Fibroblast of lung (primary cell): ENCODE measurements at regions not wholly inside any gene's neighbourhood (a gene's known extent, or its start where the extent isn't known, plus 50 kb on each side); places are given as distances from the start of the nearest gene placed in this dataset.

Source experiments
- DNase-seq, 2 donors: peaks; one replicate each; pipeline versions ENCODE4 v3.0.0 to v3.0.0-alpha.2; 2010; ENCODE audit warnings: low read depth in 2 of 2
- H2AFZ ChIP-seq: 2 replicates; pipeline ENCODE4 v1.5.1; 2012; ENCODE audit warnings: low read length, control low read depth, inconsistent platforms
- H3K27ac ChIP-seq: 2 replicates; pipeline ENCODE4 v1.5.1; 2011; ENCODE audit warnings: low read length, control low read depth; ENCODE audit not compliant: insufficient read depth
- H3K27me3 ChIP-seq: 2 replicates; pipeline ENCODE4 v1.5.1; 2011; ENCODE audit warnings: mild to moderate bottlenecking, low read length; ENCODE audit not compliant: control insufficient read depth, insufficient read depth
- H3K36me3 ChIP-seq: 2 replicates; pipeline ENCODE4 v1.5.1; 2011; ENCODE audit warnings: low read length; ENCODE audit not compliant: control insufficient read depth, insufficient read depth
- H3K4me1 ChIP-seq: 2 replicates; pipeline ENCODE4 v1.5.1; 2011; ENCODE audit warnings: low read length; ENCODE audit not compliant: control insufficient read depth, insufficient read depth; ENCODE audit errors: extremely low read depth
- H3K4me2 ChIP-seq: 2 replicates; pipeline ENCODE4 v1.5.1; 2011; ENCODE audit warnings: low read length, control low read depth; ENCODE audit not compliant: insufficient read depth; ENCODE audit errors: extremely low read depth
- H3K4me3 ChIP-seq, 4 experiments: fragments of 200-600 bp in 1 of 4; sonication (generic) in 1 of 4; replicated peaks in 1 of 4; 2 replicates each; pipeline ENCODE4 v1.5.1; 2011 to 2016; ENCODE audit warnings: low read length in 4 of 4, low read depth in 3 of 4, mild to moderate bottlenecking in 3 of 4, control low read depth in 2 of 4, inconsistent platforms in 1 of 4, mixed read lengths in 1 of 4; ENCODE audit not compliant: insufficient read depth in 1 of 4; ENCODE audit errors: control extremely low read depth in 1 of 4
- H3K79me2 ChIP-seq: 2 replicates; pipeline ENCODE4 v1.5.1; 2012; ENCODE audit warnings: mild to moderate bottlenecking, low read length, inconsistent platforms; ENCODE audit not compliant: control insufficient read depth, insufficient read depth
- H3K9ac ChIP-seq: 2 replicates; pipeline ENCODE4 v1.5.1; 2011; ENCODE audit warnings: mild to moderate bottlenecking, low read length, control low read depth; ENCODE audit not compliant: insufficient read depth
- H3K9me3 ChIP-seq: 2 replicates; pipeline ENCODE4 v1.5.1; 2012; ENCODE audit warnings: low read depth, low read length; ENCODE audit not compliant: control insufficient read depth, insufficient read depth
- H4K20me1 ChIP-seq: 2 replicates; pipeline ENCODE4 v1.5.1; 2011; ENCODE audit warnings: low read length; ENCODE audit not compliant: control insufficient read depth, insufficient read depth; ENCODE audit errors: extremely low read depth
- EZH2 ChIP-seq: IDR thresholded peaks from 2 replicates; pipeline ENCODE4 v1.5.1; 2012; ENCODE audit warnings: low read length, control low read depth, mild to moderate bottlenecking; ENCODE audit errors: missing control alignments
- TF ChIP-seq, protein P1 (sequence below), 2 donors: IDR thresholded peaks in 1 of 2; conservative IDR thresholded peaks in 1 of 2; 1 replicate in 1 of 2; 2 replicates in 1 of 2; pipeline ENCODE4 v1.5.1; 2011 to 2012; ENCODE audit warnings: low read length in 2 of 2, control low read depth in 1 of 2, inconsistent platforms in 1 of 2, low read depth in 1 of 2, mild to moderate bottlenecking in 1 of 2

DNA sequence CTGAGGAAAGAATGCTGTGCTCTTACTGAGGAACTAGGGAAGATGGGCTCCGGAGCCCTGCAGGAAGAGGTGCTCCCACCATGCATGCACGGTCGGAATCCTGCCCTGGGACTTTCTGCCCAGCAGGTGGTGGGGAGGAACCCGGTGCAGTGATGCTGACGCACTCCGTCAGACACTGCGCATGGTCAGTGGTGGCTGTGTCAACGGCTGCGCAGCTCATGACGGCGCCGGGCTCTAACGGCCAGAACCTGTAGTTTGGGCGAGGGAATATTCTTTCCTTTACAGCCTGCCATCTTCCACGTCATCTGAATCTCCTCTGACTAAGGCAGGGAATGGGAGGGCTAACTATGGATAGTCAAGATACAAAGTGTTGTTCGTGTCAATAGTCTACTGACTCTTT lies 189.2 kb upstream of the MGMT start:
- H3K4me3 ChIP-seq = no peak overlapping the region
- no peaks in the 10 kb centered on the region for H4K20me1 ChIP-seq
- TF ChIP-seq, protein P1, sequence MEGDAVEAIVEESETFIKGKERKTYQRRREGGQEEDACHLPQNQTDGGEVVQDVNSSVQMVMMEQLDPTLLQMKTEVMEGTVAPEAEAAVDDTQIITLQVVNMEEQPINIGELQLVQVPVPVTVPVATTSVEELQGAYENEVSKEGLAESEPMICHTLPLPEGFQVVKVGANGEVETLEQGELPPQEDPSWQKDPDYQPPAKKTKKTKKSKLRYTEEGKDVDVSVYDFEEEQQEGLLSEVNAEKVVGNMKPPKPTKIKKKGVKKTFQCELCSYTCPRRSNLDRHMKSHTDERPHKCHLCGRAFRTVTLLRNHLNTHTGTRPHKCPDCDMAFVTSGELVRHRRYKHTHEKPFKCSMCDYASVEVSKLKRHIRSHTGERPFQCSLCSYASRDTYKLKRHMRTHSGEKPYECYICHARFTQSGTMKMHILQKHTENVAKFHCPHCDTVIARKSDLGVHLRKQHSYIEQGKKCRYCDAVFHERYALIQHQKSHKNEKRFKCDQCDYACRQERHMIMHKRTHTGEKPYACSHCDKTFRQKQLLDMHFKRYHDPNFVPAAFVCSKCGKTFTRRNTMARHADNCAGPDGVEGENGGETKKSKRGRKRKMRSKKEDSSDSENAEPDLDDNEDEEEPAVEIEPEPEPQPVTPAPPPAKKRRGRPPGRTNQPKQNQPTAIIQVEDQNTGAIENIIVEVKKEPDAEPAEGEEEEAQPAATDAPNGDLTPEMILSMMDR (conservative IDR thresholded peaks at IDR 0.05 in 1 of 2, IDR thresholded peaks at IDR 0.05 in 1 of 2; ENCODE audit: low read depth in 1 of 2, low read length in 2 of 2) = no peak
- no peak for TF ChIP-seq EZH2

GRCh38 chr10:129278686-129279085 lies 188.4 kb upstream of the MGMT start:
- Histone ChIP-seq H3K9ac (no peak overlapping the region), H2AFZ (no peak overlapping the region), H3K36me3 (no peaks in the 10 kb centered on the region), H3K9me3 (no peaks in the 10 kb centered on the region), H3K4me3 (no peak overlapping the region), H3K79me2 (no peaks in the 10 kb centered on the region), H3K27ac (no peak overlapping the region), H4K20me1 (no peaks in the 10 kb centered on the region), H3K27me3 (no peaks in the 10 kb centered on the region), H3K4me1 (no peaks in the 10 kb centered on the region), H3K4me2 (no peak overlapping the region)
- DNase-seq = no peak
- TF ChIP-seq, protein P1 (conservative IDR thresholded peaks at IDR 0.05 in 1 of 2, IDR thresholded peaks at IDR 0.05 in 1 of 2; ENCODE audit: low read depth in 1 of 2, low read length in 2 of 2) = no peak
- TF ChIP-seq EZH2 = no peak

More for the DNA sequence above, 189.2 kb upstream of the MGMT start:
- Histone ChIP-seq H3K4me2 (no peak overlapping the region), H3K36me3 (no peaks in the 10 kb centered on the region), H3K27me3 (no peaks in the 10 kb centered on the region), H3K9ac (no peak overlapping the region), H3K79me2 (no peaks in the 10 kb centered on the region), H2AFZ (no peak overlapping the region), H3K27ac (no peak overlapping the region), H3K4me1 (no peaks in the 10 kb centered on the region), H3K9me3 (no peaks in the 10 kb centered on the region)
- no peak for DNase-seq

DNA sequence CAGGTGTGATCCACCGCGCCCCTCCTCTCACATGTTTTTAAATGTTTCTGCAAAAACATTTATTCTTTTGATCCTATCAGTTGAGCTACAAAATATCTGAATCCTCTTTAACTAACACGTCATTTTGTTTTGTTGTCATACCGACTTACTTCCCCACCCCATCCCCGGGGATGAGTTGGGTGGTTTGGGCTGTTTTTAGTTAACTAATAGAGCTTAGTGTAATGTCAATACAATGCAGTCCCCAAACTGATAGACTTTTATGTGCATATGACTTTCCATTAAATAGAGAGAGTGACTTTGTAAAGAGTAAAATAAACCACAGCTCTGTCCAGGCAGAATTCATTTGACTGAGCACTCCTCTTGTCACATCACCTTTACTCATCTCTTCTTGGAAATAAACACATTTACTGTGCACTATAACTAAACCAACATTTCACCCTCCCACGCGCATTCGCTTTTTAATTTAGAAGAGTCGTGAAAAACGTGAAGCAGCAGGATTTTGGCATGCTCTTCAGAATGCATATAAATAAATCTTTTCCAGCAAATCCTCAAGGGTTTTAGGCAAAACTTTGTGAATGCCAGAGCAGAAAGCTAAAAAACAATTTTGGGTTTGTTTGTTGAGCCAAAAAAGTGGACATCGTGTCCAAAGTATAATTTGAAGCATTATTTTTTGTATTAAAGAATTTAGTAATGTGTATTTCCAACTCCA lies 187.4 kb upstream of the MGMT start:
- Histone ChIP-seq H3K27ac (no peak overlapping the region), H3K4me2 (no peak overlapping the region), H3K4me3 (no peak overlapping the region), H4K20me1 (no peaks in the 10 kb centered on the region), H3K79me2 (no peaks in the 10 kb centered on the region), H3K36me3 (no peaks in the 10 kb centered on the region), H3K4me1 (no peaks in the 10 kb centered on the region), H3K9ac (no peak overlapping the region), H2AFZ (no peak overlapping the region), H3K27me3 (no peaks in the 10 kb centered on the region), H3K9me3 (no peaks in the 10 kb centered on the region)
- TF ChIP-seq, protein P1 (conservative IDR thresholded peaks at IDR 0.05 in 1 of 2, IDR thresholded peaks at IDR 0.05 in 1 of 2; ENCODE audit: low read depth in 1 of 2, low read length in 2 of 2) = no peak
- TF ChIP-seq EZH2 = no peak
- DNase-seq = no peak
